Brain microvascular endothelial cell (primary cell): ENCODE measurements at regions not wholly inside any gene's neighbourhood (a gene's known extent, or its start where the extent isn't known, plus 50 kb on each side); places are given as distances from the start of the nearest gene placed in this dataset.

Source experiments
- DNase-seq: peaks from one replicate; pipeline ENCODE4 v3.0.0-alpha.2; 2020
- H3K27ac ChIP-seq: fragments of 250-450 bp; sonication (Bioruptor Pico); 2 replicates; pipeline ENCODE4 v1.5.1; 2020; ENCODE audit warnings: mild to moderate bottlenecking, moderate library complexity
- H3K27me3 ChIP-seq: fragments of 250-450 bp; sonication (Bioruptor Pico); replicated peaks from 2 replicates; pipeline ENCODE4 v1.5.1; 2020; ENCODE audit warnings: mild to moderate bottlenecking
- H3K36me3 ChIP-seq: fragments of 250-450 bp; sonication (Bioruptor Pico); replicated peaks from 2 replicates; pipeline ENCODE4 v1.5.1; 2020; ENCODE audit warnings: mild to moderate bottlenecking
- H3K4me3 ChIP-seq: 2 replicates; pipeline ENCODE4 v1.5.1; 2011; ENCODE audit warnings: low read depth, mild to moderate bottlenecking, control low read depth, low read length, moderate library complexity
- in situ Hi-C: cut with HindIII; loops from 2 replicates; pipeline ENCODE4 v1.10.0; 2017; ENCODE audit warnings: low sequenced_read_pairs, low pct_ligation_motif_present
- TF ChIP-seq, protein P1 (sequence below): IDR thresholded peaks from 2 replicates; pipeline ENCODE4 v1.5.1; 2011; ENCODE audit warnings: low read depth, mild to moderate bottlenecking, moderate library complexity, low read length, control low read depth, inconsistent platforms; ENCODE audit errors: missing control alignments

DNA sequence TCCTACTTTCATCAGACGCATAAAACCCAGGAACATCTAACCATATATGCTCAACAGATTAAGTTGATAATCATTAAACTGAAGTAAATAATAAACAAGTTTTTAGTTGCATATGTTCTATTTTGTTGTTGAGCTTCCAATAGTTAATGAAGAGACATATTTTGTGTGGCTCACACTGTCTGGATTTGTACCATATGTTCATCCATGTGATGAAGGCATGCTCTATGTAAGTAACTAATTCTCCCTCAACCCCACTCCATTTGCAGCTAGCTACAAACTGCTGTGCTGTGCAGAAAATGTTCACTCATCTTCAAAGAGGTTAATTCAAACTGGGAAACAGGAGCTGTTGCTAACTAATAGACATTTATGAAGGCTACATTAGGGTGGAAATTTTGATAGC, 589.7 kb upstream of the LRRC4C start:
- Histone ChIP-seq H3K27me3 (no peaks in the 10 kb centered on the region), H3K27ac (no peak overlapping the region), H3K36me3 (no peaks in the 10 kb centered on the region), H3K4me3 (no peak overlapping the region)
- in situ Hi-C loops: no loop called here
- no peak for DNase-seq
- TF ChIP-seq, protein P1, sequence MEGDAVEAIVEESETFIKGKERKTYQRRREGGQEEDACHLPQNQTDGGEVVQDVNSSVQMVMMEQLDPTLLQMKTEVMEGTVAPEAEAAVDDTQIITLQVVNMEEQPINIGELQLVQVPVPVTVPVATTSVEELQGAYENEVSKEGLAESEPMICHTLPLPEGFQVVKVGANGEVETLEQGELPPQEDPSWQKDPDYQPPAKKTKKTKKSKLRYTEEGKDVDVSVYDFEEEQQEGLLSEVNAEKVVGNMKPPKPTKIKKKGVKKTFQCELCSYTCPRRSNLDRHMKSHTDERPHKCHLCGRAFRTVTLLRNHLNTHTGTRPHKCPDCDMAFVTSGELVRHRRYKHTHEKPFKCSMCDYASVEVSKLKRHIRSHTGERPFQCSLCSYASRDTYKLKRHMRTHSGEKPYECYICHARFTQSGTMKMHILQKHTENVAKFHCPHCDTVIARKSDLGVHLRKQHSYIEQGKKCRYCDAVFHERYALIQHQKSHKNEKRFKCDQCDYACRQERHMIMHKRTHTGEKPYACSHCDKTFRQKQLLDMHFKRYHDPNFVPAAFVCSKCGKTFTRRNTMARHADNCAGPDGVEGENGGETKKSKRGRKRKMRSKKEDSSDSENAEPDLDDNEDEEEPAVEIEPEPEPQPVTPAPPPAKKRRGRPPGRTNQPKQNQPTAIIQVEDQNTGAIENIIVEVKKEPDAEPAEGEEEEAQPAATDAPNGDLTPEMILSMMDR: no peak

DNA sequence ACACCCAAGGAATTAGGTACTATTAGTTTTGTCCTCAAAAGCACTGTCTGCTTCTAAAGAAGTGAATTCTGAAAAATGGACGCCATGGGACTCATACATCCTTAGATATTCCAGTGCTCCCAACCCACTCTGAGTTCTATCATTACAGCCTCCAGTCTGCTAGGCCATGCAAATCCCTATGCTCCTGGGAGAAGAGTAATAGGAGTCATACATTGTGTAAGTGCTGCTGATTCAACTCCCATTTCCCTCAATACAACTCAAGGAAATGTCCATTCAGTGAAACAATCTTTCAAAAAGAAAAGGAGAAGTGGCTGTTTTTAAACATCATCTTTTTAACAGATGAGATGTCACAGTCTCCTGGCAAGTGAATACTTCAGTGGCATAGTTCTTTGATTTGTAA, 590.2 kb upstream of the LRRC4C start:
- Histone ChIP-seq H3K4me3 (no peak overlapping the region), H3K27me3 (no peaks in the 10 kb centered on the region), H3K27ac (no peak overlapping the region), H3K36me3 (no peaks in the 10 kb centered on the region)
- in situ Hi-C loops: no loop called here
- TF ChIP-seq, protein P1: no peak
- no peak for DNase-seq

DNA sequence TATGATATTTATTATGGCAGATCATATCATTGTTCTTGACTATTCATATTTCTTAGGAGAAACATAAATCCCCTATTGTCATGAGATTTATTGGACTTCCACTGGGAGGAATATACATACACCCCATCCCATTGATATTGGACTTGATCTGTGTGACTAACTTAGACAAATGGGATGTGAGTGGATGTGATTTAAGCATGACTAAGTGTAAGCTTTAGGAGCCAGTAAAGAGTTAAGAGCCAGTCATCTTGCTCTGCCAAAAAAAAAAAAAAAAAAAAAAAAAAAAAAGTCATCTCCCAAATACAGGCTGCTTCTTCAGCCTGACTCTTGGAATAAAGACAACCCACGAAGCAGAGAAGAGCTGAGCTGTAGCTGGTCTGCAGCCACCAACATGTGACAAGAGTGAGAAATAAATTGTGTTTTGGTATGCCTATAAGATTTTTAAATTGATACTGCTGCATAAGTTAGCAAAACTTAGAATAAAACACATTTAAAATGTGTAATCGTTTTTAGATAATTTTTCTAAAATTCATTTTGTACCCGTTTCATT, 595.0 kb upstream of the LRRC4C start:
- Histone ChIP-seq H3K36me3 (no peaks in the 10 kb centered on the region), H3K27me3 (no peaks in the 10 kb centered on the region), H3K27ac (no peak overlapping the region), H3K4me3 (no peak overlapping the region)
- DNase-seq: no peak
- TF ChIP-seq, protein P1: no peak
- in situ Hi-C loops: no loop called here

DNA sequence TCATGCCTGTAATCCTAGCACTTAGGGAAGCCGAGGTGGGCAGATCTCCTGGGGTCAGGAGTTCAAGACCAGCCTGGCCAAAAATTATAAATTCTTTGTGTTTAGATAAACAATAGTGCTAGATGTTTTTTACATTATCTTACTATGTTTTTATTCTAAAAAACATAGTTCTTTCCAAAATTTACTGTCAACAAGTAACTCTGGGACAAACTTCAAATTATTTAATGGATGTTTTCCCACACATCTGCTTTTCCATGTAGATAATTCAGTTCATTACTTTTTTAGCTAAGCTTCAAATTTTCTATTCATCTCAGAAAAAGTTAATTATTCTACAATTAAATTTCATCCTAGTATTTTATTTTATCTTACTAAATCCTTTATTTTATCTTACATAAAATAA, 596.2 kb upstream of the LRRC4C start:
- no peak overlapping the region for H3K27ac ChIP-seq
- H3K27me3 ChIP-seq: no peaks in the 10 kb centered on the region
- DNase-seq: no peak
- no peaks in the 10 kb centered on the region for H3K36me3 ChIP-seq
- no peak overlapping the region for H3K4me3 ChIP-seq
- TF ChIP-seq, protein P1: no peak
- in situ Hi-C loops: no loop called here

DNA sequence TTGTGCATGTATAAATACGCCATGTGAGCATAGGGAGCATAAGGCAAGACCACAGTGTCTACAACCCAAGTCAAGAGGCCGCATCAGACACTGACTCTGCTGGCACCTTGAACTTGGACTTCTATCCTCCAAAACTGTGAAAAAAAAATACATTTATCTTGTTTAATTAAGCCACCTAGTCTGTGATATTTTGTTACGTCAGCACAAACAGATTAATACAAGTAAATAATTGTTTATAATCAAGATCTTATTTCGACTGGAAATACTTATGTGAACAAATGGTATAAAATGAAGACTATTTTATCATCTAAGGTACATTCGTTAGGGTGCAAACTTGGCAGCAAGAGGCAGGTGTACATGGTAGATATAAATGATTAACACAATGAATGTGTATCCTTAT, 599.3 kb upstream of the LRRC4C start:
- Histone ChIP-seq H3K36me3 (no peaks in the 10 kb centered on the region), H3K27me3 (no peaks in the 10 kb centered on the region), H3K4me3 (no peak overlapping the region), H3K27ac (no peak overlapping the region)
- DNase-seq: no peak
- in situ Hi-C loops: no loop called here
- TF ChIP-seq, protein P1: no peak

DNA sequence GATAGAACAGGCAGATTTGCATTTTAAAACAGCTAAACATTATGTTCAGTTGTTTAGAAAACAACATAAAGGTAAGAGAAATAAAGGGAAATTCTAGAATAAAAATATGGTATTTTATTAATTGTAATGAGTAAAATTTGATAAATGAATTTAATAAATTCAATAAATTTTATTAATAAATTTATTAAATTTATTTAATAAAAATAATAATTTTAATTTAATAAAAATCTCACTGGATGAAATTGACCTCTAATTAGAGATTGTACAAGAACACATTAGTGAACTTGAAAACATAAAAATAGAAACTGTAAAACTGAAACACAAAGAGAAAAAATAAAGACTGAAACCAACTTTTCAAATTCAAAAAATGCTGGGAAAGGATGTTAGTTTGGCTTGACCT, 605.7 kb upstream of the LRRC4C start:
- DNase-seq: no peak
- Histone ChIP-seq H3K27me3 (no peaks in the 10 kb centered on the region), H3K4me3 (no peak overlapping the region), H3K36me3 (no peaks in the 10 kb centered on the region), H3K27ac (no peak overlapping the region)
- TF ChIP-seq, protein P1: no peak
- in situ Hi-C loops: no loop called here
